Activated CD4-positive, CD25-positive, alpha-beta regulatory T cell treated with anti-CD3 and anti-CD28 coated beads, Interleukin-2, amount 50 U/mL, for 16 hours (primary cell): ENCODE measurements at regions not wholly inside any gene's neighbourhood (a gene's known extent, or its start where the extent isn't known, plus 50 kb on each side); places are given as distances from the start of the nearest gene placed in this dataset.
"Not testable (repeated sequence)": the region's sequence is repeated elsewhere in the genome, so short reads cannot be mapped to it uniquely, and the experiment has no call there.

Experiments used
- DNase-seq: peaks from one replicate; pipeline ENCODE4 v3.0.0-alpha.2; 2020; ENCODE audit warnings: low read depth, low spot score

GRCh38 chr11:3444420-3444744, 65.4 kb upstream of the ZNF195 start:
- DNase-seq = not testable (repeated sequence)

DNA sequence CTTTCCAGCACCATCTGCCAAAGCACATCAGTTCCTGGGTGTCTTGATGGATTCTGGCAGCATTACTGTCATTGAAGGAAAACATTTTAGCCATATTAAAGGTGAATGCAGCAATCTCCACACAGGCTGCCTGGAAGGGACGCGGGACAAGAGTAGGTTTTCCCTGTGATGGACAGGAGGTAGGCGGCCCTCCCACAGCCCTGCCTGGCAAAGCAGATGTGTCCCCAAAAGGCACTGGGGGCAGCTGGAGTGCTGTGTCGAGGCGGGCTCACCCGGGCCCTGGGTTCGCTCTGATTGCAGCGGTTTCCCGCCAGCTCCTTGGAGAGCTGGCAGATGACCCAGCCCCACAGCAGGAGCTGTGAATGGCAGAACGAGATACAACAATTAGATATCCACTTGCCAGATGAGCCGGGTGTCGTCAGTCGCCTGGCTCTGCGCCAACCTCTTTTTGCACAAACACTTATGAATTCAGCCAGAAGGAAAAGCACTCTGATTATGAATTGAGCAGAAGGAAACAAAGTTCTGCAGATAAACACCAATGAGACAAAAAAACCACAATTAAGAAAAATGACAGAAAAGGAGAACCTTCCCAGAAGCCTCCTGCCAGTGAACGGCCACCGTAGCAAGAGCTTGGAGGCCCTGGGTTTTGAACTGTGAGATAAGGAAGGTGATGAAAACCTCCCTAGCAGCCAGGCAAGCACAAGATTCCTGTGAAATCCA, 64.9 kb upstream of the ZNF195 start:
- not testable (repeated sequence) for DNase-seq

GRCh38 chr11:3437441-3437840, 58.5 kb upstream of the ZNF195 start:
- DNase-seq = not testable (repeated sequence)

- no peak for DNase-seq
Observed at GRCh38 chr11:3434976-3435375, 56.0 kb upstream of the ZNF195 start.

DNA sequence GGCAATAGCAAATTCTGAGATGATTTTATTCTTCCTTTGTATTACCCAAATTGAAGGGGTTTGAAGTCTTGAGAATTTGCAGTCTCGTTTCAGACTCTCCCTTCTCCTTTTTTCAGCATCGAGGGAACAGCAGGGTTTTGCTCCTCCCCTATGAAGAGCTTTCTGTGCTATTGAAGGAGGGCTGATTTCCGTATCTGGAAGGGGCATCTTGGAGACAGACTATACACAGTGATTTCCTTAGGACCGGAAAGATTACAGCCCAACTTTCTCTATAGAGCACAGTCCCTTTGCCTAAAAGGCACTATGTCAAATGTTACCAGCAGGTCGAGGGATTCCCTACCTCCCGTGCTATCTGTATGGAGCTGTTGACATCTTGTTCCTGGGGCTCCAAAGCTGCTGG, 50.2 kb upstream of the ZNF195 start:
- not testable (repeated sequence) for DNase-seq
